ENCODE measurements at regions not wholly inside any gene's neighbourhood (a gene's known extent, or its start where the extent isn't known, plus 50 kb on each side); places are given as distances from the start of the nearest gene placed in this dataset.

- no peak for DNase-seq
These were observed 146.1 kb upstream of the CTNNB1 start for GRCh38 chr3:41053220-41053619.

GRCh38 chr3:41060106-41060505, 139.2 kb upstream of the CTNNB1 start:
- DNase-seq: no peak

- DNase-seq: no peak
These were observed 135.2 kb upstream of the CTNNB1 start for GRCh38 chr3:41064070-41064469.

- no peak for DNase-seq
These were observed 134.8 kb upstream of the CTNNB1 start for GRCh38 chr3:41064526-41064925.

- DNase-seq: no peak
These were observed 134.0 kb upstream of the CTNNB1 start for GRCh38 chr3:41065340-41065739.

DNA sequence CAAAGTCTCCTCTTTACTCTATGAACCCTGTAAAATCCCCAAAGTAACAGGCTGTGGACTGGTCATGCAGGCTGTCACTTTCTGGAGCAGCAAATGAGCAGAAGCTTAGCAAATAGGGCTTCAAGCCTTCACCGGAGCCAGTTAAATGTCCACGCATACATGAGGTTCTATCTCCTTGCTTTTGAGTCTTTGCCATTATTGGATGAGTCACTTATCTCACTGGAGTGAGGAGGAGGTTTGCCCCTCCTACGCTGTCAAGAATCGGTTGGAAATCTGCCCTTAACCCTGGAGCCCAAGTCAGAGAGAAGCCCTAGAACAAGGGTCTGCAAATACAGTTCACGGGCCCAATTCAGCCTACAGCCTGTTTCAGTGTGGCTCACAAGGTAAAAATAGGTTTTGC, 126.1 kb upstream of the CTNNB1 start:
- DNase-seq: no peak

DNA sequence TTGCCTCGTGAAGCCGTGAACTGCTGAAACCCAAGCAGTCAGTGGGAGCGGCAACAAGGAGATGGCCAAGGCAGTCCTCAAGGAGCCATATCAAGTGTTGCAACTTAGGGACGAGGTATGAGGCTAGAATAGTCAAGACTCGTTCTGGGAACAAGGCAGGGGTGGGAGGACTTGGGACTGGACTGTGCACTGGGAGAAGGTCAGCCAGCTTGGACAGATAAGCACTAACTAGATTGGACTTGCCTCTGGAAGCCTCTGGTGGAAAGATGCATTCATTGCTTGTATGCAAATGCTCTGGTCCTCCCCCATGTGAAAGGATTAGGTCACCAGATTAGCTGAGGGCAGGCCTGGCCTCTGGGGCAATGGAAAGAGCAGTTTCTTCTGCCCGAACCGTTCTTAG, 123.3 kb upstream of the CTNNB1 start:
- DNase-seq: no peak

DNA sequence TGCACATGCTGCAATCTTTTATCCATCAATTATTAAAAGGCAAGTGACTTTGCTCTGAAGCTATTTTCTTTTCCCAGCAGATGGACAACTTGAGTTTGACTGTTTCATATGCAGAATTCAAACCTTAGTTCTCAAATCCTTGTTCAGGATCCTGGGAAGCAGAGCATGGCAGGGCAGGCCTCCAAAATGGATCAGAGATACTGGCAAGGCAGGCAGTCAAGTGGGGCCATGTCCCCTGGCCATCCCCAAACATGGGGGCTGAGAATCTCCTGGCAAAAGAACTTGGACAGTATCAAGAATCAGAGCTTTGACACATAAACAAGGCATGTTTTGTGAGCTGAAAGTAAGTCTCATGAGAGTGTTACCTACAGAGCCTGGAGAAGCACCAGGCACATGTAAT, 122.9 kb upstream of the CTNNB1 start:
- no peak for DNase-seq

DNA sequence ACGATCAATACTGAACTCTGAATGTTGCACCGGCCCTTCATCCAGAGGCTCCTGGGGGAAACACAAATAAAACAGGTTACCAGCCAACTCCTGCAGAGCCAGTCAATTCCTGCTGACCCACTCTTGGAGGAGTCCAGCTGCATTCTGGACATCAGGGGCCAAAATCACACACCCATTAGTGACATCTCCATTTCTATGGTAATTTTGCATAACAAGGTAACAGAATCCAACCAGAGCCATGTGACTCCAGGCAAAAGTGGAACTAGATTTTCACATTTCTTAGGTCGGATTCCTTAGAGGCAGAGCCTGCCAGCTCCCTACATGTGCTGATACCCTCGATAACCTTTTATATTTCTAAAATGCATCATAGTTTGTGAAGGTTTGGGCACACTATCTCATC, 119.2 kb upstream of the CTNNB1 start:
- no peak for DNase-seq

- no peak for DNase-seq
These were observed 110.4 kb upstream of the CTNNB1 start for GRCh38 chr3:41088882-41089281.

DNA sequence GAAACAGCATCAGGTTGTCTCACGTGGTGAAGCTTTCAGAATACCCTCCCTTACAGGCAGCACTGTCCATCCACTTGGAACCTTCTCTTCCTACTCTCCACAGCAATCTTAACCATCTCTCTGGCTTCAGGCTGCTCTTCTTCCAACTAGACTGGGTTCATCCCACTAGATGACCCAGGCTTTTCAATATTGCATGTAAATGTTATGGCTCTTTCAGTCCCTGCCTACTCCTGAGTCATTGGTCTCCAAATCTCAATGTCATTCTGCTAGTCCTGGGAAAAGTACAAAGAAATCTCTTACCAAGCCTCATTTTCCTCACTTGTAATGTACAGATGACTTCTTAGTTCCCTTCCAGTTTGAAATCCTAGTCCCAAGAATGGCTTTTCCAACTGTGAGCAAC, 109.7 kb upstream of the CTNNB1 start:
- DNase-seq: no peak

DNA sequence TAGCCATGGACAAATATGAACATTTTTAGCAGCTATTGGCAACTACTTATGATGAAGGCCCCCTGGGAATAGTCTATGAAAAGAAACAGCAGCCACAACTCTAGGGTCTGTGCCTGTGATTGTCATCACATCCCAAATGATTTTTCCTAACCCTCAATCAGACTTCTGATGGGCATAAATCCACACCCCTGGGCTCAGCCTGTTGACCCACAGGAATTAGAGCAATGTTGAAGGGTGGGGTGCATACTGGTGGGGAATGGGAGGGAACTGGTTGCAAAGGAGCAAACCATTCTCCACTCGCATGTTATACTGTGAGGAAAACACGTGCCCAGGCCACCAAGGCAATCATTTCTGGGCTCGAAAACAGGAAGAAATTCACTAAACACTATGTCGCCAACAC, 106.5 kb upstream of the CTNNB1 start:
- no peak for DNase-seq

DNA sequence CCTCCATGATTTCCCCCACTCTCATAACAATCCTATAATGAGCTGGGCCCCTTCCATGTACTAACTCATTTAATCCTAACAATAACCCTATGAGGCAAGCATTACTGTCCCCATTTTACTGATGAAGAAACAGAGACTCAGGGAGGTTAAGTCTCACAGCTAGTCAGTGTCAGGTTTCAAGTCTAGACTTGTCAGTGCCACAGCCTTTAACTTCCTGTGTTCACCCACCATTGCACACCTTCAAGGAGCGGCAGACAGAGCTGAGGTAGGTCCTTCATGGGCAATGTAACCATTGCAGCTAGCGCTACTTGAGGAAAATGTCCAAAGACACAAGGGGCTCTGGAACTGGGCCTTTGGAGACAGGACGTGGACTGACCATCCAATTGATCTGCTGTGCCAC, 105.8 kb upstream of the CTNNB1 start:
- DNase-seq: no peak

- DNase-seq: no peak
These were observed 105.0 kb upstream of the CTNNB1 start for GRCh38 chr3:41094351-41094750.

DNA sequence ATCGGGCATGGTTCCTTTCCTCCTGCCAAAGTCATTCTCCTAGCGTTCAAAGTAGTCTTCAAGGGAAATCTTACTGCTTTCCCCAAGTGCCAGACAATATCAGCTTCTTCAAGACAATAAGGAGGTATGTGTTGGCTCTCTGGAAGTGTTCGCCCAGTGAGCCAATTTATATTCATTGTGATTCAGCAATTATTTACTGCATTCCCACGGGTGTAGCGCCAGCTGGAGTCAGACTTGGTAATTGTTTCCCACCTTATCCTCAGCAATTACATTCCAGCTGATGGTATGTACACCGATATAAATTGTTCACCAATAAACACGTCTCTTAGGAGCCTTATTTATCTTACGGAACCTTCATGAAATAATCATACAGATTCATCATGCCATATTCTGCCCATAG, 103.6 kb upstream of the CTNNB1 start:
- DNase-seq: peak; percentile 8

- DNase-seq: no peak
These were observed 101.3 kb upstream of the CTNNB1 start for GRCh38 chr3:41097896-41098496.

DNA sequence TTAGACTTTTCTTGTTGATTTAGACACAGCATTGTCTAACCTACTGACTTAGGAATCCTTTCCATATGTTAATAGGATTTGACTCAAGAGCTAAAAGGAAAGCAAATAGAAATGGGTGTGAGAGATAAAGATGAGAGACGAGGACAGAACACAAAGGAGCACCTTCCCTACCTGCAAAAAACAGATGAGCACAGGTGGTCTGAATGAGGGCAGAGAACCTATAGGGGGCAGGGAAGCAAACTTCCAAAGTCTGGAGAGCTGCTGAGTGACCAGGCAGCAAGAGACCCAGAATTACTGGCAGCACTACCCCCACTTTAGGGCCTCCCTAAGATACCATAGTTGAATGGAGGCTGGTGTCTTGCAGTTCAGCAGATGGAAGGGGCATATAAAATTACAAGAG, 98.1 kb upstream of the CTNNB1 start:
- no peak for DNase-seq

DNA sequence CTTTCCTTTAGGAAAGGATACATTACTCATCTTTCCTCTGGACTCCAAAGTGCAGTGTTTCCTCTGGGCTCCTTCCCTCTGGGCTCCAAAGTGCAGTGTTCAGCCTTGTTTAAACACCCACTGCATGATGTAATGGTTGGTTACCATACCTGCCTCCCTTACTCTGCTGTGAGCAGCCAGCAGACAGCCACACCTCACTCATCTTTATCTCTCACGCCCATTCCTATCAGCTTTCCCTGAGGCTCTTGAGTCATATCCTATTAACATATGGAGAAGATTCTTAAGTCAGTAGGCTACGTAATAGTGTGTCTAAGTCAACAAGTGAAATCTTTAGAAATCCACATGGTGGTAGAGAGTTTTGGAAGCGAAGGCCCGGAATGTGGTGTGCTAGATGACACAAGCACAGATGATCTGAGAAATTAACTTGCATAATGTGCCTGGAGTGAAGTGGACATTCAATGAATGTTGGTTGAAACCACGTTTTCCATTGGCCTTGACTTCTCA, 97.2 kb upstream of the CTNNB1 start:
- DNase-seq: no peak

DNA sequence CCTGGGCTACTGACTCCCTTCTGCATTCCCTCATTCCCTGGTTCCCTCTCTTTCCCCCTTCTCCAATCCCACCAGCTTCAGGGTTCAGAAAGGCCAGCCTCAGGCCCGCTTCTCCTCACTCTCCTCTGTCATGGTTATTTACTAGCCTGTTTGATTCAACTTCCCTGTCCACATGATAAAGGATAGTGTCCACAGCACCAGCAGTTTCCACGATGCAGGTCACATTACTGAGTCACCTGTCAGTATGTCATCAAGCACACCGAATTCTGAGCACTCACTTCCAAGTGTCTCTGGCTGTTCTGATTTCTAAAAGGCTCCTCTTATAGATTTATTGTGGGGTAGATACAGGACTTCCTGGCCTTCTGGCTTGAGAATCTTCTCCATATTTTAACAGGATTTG, 96.6 kb upstream of the CTNNB1 start:
- no peak for DNase-seq

DNA sequence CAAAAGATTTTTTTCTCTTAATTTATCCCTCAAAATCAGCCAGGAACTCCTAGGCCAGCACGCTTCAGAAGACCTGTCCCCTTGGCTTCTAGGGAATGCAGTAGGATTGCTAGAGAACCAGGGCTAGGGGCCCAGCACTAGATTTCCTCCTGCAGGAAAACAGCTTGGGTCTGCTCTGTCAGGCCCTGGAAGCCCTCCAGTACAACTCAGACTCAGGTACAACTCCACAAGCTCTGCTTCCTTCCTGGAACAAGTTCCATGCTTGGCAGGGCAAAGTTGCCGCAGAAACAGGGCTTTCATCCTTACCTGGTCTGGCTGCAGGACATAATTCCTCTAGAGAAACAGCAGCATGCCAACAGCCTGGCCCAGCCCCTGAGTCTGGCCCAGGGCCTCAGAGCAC, 96.1 kb upstream of the CTNNB1 start:
- no peak for DNase-seq

- no peak for DNase-seq
These were observed 95.2 kb upstream of the CTNNB1 start for GRCh38 chr3:41104147-41104546.

- no peak for DNase-seq
These were observed 92.6 kb upstream of the CTNNB1 start for GRCh38 chr3:41106691-41107090.

DNA sequence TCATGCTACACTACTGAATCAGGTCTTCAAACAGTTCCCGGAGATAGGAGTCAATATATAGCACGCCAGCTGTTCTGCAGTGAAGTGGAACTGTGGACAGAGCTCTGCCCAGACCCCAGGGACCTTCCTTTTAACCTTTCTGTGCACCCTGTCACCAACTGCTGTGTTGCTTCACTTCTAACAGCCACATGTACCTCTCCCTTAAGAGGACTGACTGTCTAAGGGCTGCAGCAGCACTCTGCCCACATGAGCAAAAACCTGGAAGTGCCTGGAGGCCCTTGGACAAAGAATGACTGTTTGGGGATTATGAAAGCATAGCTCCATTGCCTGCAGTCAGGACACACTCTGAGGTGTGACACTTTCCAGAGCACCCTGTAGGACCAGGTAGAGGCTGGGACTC, 88.3 kb upstream of the CTNNB1 start:
- no peak for DNase-seq

DNA sequence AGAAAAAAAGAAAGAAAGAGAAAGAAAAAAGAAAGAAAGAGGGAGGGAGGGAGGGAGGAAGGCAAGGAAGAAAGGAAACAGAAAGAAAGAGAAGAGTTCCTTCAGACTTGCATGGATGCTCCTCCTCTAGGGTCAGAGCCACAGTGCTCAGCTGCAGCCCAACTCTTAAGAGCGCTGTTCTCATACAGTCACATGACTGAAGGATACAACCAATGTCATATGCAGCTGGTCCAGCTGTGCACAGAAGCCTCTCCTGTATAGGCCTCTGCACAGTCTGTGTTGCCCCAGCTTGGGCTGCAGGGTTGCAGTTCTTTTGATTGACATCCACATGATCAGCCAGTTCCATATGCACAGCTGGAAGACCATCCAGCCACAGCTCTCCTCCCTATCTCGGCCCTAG, 86.8 kb upstream of the CTNNB1 start:
- no peak for DNase-seq

- DNase-seq: no peak
These were observed 84.2 kb upstream of the CTNNB1 start for GRCh38 chr3:41115069-41115468.

- no peak for DNase-seq
These were observed 82.5 kb upstream of the CTNNB1 start for GRCh38 chr3:41116851-41117250.
